GM20431 (cell line): ENCODE measurements at regions not wholly inside any gene's neighbourhood (a gene's known extent, or its start where the extent isn't known, plus 50 kb on each side); places are given as distances from the start of the nearest gene placed in this dataset.

Experiments
- in situ Hi-C: fragments of 300-500 bp; cut with MseI, MboI; formaldehyde crosslinking; loops from one replicate; pipeline ENCODE4 v1.15.0; 2020; ENCODE audit warnings: low sequenced_read_pairs; ENCODE audit not compliant: unreplicated experiment

DNA sequence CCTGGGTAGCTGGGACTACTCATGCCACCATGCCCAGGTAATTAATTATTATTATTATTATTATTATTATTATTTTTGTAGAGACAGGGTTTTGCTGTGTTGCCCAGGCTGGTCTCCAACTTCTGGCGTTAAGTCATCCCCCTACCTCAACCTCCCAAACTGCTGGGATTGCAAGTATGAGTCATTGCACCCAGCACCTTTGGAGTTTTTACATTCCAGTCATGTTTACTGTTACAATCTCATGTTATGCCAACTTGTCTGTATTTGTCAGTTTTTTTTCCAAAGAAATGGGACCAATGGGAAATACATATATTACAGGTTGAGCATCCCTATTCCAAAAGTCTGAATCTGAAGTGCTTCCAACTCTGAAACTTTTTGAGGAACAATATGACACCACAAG is 903.8 kb downstream of the SLC4A3 start:
- in situ Hi-C loops: no loop called here

DNA sequence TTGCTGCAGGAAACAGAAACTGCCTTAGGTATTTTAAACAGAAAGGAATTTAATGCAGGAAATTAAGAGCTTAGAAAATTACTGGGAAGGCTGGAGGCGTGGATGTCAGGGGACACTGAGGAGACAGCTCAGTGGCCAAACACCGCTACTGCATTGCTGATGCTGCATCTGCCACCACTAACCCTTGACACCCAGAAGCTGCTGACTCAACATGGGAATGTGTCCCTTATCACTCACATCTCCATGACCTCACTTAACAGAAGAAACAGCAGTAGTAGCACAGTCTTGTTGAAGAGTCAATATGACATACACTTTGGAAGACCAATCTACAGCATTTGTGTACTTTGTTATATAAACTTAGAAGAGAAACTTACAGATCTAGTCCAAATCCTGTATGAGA is 906.1 kb downstream of the SLC4A3 start:
- in situ Hi-C loops: no loop called here

DNA sequence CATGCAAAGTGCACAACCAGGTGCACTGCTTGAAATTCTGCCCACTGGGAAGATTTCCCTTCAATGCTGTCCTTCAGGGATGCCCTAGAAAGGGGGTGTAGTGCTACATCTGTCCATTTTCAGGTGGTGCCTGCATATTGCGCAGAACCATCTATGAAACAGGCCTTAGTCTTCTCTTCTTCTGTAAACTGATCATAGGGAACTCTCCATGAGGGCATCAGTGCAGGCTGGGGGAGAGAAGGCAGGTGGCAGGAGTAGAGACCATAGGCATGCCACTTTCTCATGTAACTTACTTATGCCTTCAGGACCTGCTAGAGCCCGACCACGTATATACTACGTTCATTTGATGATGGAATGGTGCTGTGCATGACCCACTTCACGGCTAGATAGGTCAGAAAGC is 912.1 kb downstream of the SLC4A3 start:
- in situ Hi-C loops: no loop called here

DNA sequence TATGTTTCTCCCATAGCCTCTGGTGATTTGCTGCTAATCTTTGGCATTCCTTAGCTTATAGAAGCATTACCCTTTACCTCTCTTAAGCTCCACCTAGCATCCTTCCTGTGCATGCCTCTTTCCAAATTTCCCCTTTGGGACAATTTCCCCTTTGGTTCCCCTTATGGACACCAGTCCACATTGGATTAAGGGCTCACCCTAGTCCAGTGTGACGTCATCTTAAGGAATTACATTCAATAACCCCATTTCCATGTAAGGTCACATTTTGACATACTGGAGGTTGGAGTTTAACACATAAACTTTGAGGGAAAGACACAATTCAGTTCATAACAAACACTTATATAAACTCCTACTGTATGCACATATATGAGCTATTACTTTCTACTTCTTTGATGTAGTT is 916.6 kb downstream of the SLC4A3 start:
- in situ Hi-C loops: no loop called here

DNA sequence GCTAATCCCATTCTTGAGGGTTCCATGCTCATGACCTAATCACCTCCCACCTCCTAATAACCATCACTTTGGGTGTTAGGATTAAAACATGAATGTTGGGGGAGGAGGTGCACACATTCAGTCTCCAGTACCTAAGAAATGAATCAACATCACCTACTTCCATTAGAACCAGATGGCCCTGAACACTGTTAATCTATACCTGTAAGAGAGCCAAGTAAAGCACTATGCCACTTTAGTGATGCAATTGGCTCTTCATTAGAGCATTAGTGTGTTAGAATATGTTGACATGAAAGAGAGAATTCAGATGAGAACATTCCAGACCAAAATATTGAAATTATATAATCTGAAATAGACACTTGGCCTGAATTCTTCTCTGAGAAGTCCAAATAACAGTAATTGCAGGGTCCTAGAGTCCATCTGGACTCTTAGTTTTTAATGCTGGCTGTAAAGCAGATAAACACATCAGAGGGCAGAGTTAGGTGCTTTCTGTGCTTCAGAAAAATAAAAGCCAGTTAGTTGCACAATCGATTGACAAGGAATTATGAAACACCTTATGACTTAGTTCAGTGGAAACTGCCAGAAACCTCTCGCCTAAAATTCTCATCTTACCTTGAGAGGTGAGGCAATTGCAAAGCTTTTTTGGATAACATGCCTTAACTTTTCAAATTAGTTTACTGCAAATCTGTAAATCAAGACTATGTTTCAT is 923.7 kb downstream of the SLC4A3 start:
- in situ Hi-C loops: no loop called here

GRCh38 chr2:220552790-220553535 is 925.5 kb downstream of the SLC4A3 start:
- in situ Hi-C loops: no loop called here

- in situ Hi-C loops: no loop called here
Measured at GRCh38 chr2:220555961-220556630, 928.7 kb downstream of the SLC4A3 start.

DNA sequence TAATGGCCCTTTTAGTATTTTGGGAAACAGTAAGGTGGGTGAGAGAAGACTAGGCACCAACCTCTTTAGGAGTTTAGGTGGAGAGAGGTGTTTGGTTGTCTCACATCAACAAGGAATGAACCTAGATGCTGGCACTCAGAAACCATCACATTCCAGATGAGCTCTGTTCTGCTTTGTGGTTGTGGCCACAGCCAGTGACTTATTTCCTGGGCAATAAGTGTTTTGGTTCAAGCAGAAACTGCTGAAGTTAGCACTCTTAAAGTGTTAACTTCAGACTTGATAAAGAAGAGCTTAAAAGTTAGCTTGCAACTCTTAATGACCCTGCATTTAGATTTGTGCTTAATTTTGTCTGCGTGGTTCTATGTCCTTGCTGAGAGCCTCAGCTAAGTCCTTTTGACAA is 929.2 kb downstream of the SLC4A3 start:
- in situ Hi-C loops: no loop called here

DNA sequence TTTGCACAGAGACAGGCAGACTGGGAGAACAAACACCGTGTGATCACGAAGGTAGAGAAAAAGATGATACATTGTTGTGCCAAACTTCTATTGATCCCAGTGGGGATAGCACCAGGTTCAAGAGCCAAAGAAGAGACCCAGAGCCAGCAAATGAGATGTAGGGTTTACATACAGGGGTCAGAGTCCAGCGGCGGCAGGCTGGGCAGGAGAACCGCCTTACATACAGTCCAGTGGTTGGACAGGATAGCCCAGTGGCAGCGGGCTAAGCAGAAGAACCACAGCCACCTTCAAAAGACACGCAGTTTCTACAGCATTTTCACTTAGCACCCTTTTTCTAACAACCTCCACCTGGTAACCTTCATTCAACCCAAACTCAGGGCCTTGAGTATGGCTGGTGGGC is 932.8 kb downstream of the SLC4A3 start:
- in situ Hi-C loops: no loop called here

DNA sequence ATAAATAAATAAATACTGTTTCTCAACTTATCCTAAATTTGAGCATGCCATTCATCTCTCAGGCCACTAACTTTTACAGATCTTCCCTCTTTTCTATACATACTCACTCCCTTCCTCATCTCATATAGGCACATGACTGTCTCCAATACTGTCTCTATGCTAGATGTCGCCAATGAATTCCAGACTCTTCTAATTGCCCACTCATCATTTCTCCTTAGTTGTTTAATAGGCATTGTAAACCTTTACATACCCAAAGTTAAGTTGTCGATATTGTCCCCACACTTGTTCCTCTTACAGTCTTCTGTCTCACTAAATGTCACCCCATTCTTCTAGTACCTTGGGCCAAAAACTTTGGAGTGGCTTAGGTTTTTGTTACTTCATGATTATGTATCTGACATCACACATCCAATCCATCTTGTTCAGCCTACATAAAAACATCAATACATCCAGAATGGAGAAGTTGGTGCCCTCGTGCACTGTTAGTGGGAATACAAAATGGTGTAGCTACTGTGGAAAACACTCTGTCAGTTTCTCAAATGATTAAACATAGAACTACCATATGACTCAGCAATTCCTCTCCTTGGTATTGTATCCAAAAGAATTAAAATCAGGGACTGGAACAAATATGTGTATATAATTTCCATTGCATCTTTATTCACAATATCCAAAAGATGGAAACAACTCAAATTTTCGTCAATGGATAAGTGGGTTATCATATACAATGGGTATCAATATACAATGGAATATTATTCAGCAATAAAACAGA is 935.1 kb downstream of the SLC4A3 start:
- in situ Hi-C loops: no loop called here

- in situ Hi-C loops: no loop called here
Measured at GRCh38 chr2:220568296-220568695, 940.9 kb downstream of the SLC4A3 start.

GRCh38 chr2:220569112-220569897 is 941.9 kb downstream of the SLC4A3 start:
- in situ Hi-C loops: no loop called here

GRCh38 chr2:220572385-220572784 is 945.0 kb downstream of the SLC4A3 start:
- in situ Hi-C loops: no loop called here

GRCh38 chr2:220574038-220574437 is 946.6 kb downstream of the SLC4A3 start:
- in situ Hi-C loops: no loop called here

GRCh38 chr2:220575963-220576362 is 948.5 kb downstream of the SLC4A3 start:
- in situ Hi-C loops: no loop called here

DNA sequence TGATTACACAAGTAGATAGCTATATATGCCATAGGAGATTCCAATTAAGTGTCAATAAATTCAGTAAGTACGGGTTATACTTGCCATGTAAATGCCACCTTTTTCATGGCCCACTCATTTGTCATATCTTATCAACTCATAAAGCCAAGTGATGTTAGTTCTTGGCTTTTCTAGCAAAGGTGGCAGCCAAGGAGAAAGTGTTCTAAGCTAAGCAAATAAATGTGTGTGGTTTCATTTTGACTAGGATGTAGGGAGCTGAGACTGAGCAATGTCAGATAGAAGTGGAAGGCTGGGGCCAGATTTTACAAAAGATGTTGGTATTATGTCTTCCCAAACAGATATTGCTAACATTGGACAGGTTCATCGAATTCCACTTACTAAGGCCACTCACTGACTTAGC is 952.0 kb downstream of the SLC4A3 start:
- in situ Hi-C loops: no loop called here

DNA sequence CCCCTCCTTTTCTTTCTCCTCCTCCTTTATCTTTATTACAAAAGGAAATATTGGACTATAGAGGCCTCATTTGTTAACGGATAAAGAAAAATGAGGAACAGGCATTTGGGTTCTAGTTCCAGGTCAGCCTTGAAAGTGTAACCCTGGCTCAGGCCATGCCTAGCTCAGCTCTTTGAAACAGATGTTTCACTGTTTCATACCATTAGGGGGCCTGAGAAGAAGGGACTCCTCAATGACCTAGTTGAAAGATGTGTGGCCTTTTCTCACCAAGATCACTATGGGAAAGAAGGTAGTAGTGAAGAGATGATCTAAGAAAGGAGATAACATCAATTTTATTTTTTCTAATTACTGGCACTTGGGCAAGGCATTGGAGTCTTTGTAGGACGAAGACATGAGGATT is 952.7 kb downstream of the SLC4A3 start:
- in situ Hi-C loops: no loop called here

DNA sequence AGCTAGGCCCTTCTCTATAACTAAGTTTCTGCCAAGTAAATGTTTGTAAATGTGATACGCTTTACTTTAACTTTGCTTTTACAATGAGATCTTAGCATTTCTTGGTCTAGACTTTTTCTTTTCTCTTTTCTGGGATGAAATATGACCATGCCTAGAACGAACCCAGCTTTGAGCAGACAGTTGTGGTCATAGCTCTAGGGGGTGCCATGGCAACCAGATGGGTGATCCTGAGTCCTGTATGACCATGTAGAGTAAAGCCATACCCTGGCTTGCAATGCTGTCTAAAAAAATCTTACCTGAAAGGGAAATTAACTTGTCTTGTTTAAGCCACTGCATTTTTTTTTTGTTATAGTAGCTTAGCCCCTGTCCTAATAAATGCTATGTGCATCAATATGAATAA is 956.3 kb downstream of the SLC4A3 start:
- in situ Hi-C loops: no loop called here

DNA sequence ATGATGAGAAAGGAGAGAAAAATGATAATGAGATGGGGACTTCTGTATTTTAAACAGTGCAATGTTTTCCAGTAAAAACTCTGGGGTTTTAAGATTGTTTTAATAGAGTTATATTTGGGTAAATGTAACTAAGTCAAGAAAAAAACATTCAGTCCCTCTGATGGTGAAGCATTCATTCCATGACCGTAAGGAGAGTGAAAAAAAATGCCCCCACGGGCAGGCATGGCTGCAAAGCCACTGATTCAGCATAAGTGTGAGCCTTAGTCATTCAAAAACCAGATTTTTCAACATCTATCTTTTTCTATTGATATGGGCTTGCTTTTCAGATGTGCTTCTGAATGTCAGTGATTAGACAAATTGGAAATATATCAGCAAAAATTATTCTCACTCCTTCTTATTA is 957.8 kb downstream of the SLC4A3 start:
- in situ Hi-C loops: no loop called here

GRCh38 chr2:220586980-220587530 is 959.6 kb downstream of the SLC4A3 start:
- in situ Hi-C loops: no loop called here
